Kidney capillary endothelial cell (primary cell): ENCODE measurements at regions not wholly inside any gene's neighbourhood (a gene's known extent, or its start where the extent isn't known, plus 50 kb on each side); places are given as distances from the start of the nearest gene placed in this dataset.

Source experiments
- DNase-seq: peaks from one replicate; pipeline ENCODE4 v3.0.0-alpha.2; 2018; ENCODE audit warnings: low spot score

DNA sequence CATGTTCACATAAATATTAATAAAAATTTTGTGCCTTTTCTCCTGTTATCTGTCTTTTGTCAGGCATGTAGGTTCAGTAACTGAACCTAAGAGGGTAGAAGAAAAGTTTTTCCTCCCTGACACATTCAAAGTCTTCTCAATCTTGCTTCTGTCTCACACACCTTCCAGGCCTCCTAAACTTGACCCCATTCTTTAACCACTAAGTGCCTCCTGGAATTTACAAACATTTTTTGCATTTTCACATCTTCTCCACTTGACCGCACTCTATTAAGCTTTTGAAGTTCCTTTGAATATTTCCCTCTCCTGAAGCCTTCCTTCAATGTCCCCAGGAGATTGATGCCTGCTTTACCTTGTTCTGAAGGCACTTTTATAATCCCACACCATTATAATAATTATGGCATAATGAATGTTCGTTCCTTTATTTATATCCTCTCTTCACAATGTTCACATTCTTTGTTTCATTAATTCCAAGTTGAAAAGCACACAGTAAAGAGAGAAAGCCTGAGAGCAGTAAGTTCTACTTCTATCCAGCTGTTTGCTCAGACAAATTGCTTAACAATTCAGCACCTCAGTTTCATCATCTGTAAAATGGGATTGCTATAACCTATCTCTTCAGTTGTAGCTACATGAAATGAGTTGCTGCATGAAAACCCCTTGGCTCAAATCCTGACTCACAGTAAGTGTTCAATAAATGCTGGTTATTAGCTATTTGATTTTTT is 184.8 kb upstream of the KLHL29 start:
- no peak for DNase-seq

DNA sequence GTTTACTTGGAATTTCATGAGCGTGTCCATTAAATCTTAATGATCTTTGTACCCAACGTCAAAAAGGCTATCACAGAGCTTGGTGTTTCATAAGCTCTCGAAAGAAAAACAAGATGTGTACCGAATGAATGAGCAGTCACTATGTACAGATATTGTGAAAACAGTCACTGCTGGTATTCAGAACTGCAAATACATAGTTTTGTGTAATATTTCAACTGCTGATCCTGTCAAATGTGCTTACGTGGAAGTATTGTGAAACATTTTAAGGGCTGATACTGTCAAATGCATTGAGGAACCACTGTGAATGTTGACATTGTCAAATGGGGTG is 184.2 kb upstream of the KLHL29 start:
- DNase-seq, result no peak

DNA sequence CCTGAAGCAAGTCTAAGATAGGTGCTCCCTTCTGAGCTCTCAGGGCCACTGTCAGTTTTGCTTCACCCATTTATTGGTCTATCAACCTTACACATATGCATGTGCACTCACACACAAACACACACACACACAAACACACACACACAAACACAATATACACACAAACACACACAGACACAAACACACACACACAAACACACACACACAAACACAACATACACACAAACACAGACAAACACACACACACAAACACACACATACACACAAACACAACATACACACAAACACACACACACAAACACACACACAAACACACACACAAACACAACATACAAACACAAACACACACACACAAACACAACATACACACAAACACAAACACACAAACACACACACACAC is 181.6 kb upstream of the KLHL29 start:
- DNase-seq, result no peak

GRCh38 chr2:23204685-23205242 is 180.2 kb upstream of the KLHL29 start:
- no peak for DNase-seq

DNA sequence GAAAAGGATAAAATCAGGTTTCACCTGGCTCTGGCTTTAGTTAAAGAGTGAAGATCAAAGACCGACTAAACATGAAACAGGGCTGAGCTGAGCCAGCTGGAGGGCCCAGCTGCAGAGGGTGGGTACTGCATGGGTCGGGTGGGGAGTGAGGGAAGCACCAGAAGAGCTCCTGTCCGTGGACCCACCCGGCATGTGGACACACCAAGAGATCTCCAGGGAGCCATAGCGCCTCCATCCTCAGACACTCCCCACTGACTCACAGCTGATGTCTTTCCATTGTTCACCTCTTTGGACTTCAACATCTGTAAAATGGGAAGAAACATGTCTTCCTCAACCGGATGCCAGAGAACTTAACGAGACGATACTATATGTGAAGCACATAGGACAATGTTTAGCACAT is 178.3 kb upstream of the KLHL29 start:
- no peak for DNase-seq

DNA sequence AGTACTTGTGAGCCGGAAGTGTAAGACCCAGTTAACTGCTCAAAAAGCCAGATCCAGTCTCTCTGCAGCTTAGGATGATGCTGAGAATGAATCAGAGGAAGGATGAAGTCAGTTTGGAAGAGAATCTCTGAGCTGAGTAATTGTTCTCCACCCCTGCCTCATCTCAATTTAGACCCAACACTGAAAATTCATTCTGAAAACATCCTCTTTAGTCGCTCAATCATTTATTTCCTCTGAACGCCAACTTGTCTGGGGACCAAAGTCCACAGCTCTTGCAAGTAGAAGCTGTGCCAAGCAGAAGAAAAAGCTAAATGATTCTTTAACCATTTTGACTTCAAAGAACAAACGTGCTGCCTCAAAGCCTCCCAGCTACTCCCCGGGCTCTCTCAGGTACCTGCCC is 177.1 kb upstream of the KLHL29 start:
- no peak for DNase-seq

- DNase-seq, result no peak
Observed at GRCh38 chr2:23208339-23208738, 176.6 kb upstream of the KLHL29 start.

DNA sequence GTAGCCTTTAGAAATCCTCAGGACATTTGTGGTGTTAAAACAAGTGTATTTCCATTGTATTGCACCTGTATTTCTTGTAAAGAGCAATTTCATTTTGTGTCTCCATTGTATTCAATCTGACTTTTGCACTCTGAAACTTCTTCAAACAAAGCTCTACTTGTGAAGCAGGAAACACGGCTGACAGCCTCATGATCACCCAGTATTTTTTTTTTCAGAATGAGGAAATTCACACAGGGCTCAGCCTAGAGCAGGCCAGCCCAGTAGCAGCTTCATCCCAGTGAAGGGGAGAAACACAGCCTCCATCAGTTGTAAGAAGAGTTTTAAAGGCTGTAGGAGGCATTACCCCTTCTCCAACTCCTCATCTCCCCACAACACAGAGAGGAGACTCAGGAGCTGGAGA is 175.9 kb upstream of the KLHL29 start:
- DNase-seq, result no peak

DNA sequence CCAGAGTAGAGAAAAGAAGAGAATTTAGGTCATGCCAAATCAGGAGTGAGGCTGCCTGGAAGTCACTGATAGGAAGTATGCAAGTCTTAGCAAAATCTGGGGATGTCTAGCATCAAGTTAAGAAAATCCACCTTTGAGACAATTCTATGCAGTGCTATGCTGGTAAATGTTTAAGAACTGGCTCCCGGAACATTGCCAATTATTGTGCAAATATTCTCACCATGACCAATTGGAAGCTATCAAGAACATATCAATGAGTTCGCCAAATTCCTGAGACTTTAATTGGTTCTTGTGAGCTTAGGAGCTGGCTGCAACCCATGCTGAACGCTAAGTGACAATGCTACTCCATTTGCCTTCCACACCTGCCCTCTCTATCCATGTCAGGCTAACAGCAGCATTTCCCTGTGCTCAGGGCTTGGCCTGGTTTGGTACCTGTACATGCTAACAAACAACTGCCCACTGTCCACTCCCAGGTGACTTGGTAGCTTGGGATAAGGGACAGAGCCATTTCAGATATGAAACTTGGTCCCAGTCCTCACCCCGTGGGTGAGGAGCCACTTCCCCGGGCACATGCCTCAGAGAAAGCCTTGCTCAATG is 172.9 kb upstream of the KLHL29 start:
- DNase-seq, result no peak

- DNase-seq, result no peak
Observed at GRCh38 chr2:23213196-23213595, 171.8 kb upstream of the KLHL29 start.

DNA sequence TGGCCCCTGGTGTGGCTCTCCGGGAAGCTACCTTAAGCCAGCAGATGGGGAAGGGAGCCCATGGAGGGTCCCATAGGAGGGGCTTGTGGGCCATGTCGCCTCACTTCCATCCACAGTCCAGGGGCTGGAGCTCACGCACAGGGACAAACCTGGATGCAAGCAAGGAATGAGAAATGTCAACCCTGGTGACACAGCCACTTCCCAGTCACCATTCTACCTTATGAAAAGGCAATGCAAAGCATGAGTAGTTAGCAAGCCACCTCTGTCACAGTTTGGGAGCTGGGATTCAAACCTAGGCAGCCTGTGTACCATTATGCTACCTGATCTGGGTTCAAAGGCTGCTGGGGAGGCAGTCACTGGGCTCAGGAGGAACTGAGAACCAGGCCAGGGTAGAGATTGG is 170.0 kb upstream of the KLHL29 start:
- DNase-seq, result no peak

- DNase-seq, result no peak
Observed at GRCh38 chr2:23219666-23220065, 165.3 kb upstream of the KLHL29 start.

DNA sequence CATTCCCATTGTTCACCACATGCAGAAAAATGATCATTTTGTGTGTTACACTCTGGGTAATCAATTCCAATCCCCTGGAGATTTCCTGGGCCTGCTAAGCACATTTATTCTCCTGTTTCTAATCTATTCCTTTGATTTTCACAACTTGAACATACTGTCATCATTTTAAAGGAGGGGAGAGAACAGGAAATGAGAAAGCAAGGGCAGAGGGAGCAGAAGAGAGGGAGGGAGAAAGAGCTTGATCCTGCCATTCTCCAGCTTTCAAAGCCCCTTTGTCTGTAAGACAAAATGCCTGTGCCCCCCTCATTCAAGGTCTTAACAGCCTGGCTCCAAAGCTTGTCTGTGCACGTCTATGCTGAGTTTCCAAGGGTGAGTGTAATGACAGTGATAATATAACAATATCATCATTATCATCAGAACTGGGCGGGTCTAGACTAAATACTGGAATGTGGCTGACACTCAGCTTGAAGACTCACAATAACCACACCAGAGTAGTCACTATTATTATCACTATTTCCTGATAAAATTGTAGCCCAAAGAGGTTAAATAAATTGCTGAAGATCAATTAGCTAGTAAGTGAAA is 164.4 kb upstream of the KLHL29 start:
- no peak for DNase-seq

- DNase-seq, result no peak
Observed at GRCh38 chr2:23221236-23221635, 163.7 kb upstream of the KLHL29 start.

DNA sequence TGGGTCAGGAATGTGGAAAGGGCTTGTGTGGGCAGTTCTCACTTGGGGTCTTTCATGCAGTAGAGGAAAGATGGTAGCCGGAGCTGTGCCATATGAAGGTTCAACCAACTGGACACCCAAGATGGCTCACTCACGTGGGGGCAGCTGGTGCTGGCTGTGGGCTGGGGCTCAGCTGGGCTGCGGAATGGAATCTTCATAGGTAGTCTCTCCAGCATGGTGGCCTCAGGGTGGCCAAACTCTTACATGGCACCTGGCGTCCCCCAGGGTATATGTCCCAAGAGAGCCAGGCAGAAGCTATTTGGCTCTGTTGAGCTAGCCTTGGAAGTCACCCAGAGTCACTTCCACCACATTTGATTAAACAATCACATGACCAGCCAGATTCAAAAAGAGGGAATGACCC is 163.1 kb upstream of the KLHL29 start:
- no peak for DNase-seq

- DNase-seq, result no peak
Observed at GRCh38 chr2:23230885-23231284, 154.1 kb upstream of the KLHL29 start.

GRCh38 chr2:23231865-23232264 is 153.1 kb upstream of the KLHL29 start:
- DNase-seq, result no peak

DNA sequence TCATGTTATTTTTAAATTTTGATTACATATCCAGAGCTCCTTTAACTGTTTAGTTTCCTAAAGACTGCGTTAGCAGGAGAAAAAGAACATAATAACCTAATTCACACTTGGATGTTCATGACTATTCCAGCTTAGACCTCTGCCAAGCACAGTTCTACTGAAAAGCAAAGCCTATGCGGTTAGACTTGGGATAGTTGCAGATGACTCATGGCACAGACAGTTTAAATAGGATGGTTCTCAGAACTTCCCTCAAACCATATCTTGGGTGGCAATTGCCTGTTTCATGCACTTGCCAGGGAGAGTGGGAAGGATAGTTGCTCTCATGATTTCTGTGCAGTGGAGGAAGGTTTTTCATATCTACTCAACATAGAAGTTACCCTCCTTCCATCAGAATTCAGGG is 149.7 kb upstream of the KLHL29 start:
- no peak for DNase-seq

DNA sequence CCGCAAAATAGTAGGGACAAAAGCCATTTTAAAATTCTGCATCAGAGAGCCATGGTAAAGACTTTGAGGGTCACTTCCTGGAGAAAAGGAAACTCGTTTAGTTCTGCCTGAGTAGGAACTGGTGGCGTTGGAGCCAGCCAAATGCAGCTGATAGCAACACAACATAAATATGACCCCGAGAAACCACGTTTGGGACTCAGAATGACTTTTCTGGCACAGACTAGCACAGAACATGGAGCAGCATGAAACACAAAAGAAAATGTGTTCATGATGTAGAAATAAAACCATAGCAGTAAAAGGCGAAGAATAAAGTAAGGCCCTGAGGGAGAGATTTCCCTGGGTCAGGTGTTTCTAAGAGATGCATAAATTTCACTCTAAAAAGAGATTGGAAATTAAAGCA is 149.2 kb upstream of the KLHL29 start:
- no peak for DNase-seq

DNA sequence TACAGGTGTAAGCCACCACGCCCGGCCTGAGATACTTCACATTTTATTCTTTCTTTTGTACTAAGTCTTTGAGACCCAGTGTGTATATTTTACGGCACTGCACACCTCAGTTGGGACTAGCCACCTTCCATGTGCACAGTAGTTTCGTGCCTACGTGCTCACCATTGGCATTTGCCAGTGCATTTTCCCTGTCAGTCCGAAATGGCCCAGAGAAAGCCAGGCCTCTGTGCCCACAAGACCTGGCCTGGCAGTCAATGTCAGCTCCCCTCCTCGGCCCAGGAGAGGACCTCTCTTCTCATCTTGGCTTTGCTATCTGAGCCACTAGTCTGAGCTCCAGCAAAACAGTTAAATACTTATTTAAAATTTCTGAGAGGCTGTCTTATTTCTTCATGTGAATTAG is 147.8 kb upstream of the KLHL29 start:
- no peak for DNase-seq

GRCh38 chr2:23238011-23238657 is 146.8 kb upstream of the KLHL29 start:
- no peak for DNase-seq

GRCh38 chr2:23239374-23239773 is 145.6 kb upstream of the KLHL29 start:
- no peak for DNase-seq

- DNase-seq, result no peak
Observed at GRCh38 chr2:23241121-23241520, 143.9 kb upstream of the KLHL29 start.
